Activated naive CD8-positive, alpha-beta T cell treated with anti-CD3 and anti-CD28 coated beads, Interleukin-2, amount 50 U/mL, for 16 hours (primary cell): ENCODE measurements at regions not wholly inside any gene's neighbourhood (a gene's known extent, or its start where the extent isn't known, plus 50 kb on each side); places are given as distances from the start of the nearest gene placed in this dataset.
"Not testable (repeated sequence)": the region's sequence is repeated elsewhere in the genome, so short reads cannot be mapped to it uniquely, and the experiment has no call there.

Experiments
- DNase-seq: peaks from one replicate; pipeline ENCODE4 v3.0.0-alpha.2; 2020; ENCODE audit warnings: low read depth, low spot score

DNA sequence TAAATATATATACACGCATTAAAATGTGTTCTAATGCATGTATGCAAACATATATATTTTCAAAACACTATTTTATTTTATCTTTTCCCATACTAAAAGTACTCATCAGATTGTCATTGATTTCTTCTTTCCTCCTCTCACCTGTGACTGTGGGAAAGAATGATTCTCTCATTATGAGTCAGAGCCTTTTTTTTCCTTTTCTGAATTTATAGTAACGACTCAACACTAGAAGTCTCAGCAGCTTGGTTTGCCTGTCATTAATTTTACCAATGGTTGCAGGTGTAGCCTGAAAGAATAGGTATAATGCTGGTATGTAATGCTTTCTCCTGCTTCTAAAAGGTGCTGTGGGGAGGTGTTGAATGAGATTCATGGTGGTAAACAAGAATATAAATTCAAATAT is 328.7 kb downstream of the UTRN start:
- no peak for DNase-seq

GRCh38 chr6:144615870-144616269 is 330.7 kb downstream of the UTRN start:
- DNase-seq = no peak

DNA sequence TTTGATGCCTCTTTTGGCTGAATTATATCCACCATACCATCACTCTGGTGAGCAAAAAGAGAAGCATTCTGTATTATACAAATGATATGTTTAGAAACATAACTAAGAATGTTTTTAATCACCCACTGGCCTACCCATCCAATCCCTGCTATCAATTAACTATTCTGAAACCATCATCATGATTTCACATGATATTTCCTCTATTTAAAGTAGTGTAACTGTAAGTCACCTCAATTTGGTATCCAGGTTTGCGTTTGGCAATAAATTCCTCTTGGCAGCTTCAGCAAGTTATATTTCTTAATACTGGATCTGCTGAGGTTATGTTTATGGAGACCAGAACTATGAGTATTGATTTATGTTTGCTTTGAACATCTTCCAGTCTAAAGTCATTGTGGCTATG is 332.1 kb downstream of the UTRN start:
- no peak for DNase-seq

DNA sequence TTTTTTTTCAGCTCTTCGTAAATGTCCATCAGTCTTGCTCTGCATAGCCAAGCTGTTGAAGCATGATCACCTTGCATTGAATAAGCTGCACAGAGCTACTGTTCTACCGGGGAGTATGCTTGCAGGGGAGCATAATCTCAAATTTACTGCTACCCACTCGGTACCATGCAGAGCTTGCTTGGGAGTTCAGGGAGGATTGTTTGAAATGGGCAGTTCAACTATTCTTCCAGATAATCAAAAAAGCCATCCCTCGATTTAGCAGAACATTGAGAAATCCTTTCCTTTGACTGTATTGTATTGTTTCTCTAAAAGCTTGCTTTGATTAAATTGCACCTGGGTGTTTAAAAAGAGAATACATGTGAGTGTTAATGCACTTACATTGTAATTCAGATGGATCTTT is 332.6 kb downstream of the UTRN start:
- DNase-seq = no peak

GRCh38 chr6:144619966-144620365 is 334.8 kb downstream of the UTRN start:
- no peak for DNase-seq

- DNase-seq = no peak
These were observed 336.2 kb downstream of the UTRN start for GRCh38 chr6:144621332-144621731.

- DNase-seq = no peak
These were observed 339.1 kb downstream of the UTRN start for GRCh38 chr6:144624246-144624645.

- DNase-seq = no peak
These were observed 339.6 kb downstream of the UTRN start for GRCh38 chr6:144624716-144625115.

DNA sequence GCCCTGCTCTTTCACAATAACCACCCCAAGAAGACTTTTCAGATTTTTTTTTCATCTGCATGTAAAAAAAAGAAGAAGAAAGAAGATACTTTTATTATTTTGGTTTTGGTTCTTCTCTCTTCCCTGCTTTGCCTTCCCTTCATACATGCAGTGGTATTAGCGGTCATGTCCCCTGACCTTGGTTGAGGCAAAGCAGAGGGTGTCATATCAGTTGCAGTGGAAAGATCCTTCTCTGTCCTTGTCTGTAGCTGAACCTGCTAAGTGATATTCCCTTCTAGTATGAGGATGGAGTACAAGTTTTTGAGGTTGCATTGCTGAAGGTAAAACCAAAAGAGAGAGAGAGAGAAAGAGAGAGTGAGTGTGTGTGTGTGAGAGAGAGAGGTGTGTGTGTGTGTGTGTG is 345.7 kb downstream of the UTRN start:
- DNase-seq = no peak

DNA sequence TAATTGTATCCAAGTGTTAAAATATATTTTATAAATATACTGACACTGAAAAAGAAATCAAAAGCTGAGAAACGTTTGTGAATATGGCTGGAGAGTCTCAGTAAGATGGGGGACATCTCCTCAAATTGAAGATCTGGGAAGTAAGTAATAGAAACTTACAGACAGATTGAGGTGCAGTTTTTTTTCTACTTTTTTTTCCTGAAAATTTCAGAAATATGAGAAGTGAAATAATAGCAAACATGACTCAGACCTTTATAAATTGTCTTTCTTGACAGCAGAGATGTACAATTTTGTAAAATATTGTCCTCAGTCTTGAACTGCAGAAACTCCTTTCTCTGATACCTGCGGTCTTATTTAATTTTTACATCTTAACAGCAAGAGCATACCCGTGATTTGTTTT is 347.1 kb downstream of the UTRN start:
- no peak for DNase-seq

DNA sequence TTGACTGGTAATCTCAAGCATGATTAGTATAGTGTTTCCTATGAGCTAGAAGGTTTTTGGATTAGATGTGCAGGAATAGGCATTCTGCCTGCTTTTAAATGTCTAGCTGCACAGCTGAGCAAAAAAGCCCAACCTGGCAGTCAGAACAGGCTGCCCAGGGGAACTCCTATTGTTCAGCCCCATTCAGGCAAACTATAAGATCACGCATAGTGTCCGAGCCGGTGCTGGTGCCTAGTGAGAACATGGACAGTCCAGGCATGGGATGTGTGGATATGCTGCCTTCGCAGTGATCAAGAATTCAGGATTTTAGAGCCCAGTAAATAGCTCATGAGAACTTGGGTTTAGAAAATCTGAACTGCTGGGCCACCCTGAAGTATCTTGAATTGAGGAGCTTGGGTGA is 348.8 kb downstream of the UTRN start:
- no peak for DNase-seq

DNA sequence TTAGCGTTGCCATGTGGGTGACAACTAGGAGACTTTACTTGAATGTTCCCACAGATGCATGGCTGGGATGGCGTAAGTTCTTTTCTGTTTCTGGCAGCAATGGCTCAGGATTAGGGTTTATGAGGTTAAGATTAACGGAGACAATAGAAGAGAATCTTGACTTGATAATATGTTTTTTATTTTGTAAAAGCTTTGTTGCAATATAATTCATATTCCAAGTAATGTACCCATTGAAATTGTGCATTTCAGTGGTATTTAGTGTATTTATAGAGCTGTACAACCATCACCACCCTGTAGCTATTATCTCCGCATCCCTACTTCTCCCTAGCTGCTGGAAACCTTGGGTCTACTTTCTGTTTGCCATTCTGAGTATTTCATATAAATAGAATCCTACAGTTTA is 349.2 kb downstream of the UTRN start:
- no peak for DNase-seq

DNA sequence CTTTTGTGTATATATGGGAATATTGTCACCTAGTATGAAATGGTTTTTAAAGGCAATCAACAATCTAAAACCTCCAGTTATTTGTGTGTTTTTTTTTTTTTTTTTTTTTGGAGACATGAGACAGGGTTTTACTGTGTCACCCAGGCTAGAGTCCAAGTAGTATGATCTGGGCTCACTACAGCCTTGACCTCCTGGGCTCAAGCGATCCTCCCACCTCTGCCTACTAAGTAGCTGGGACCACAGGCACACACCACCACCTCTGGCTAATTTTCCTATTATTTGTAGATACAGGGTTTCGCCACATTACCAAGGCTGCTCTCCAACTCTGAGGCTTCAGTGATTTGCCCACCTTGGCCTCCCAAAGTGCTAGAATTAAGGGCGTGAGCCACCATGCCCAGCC is 349.9 kb downstream of the UTRN start:
- DNase-seq = no peak

DNA sequence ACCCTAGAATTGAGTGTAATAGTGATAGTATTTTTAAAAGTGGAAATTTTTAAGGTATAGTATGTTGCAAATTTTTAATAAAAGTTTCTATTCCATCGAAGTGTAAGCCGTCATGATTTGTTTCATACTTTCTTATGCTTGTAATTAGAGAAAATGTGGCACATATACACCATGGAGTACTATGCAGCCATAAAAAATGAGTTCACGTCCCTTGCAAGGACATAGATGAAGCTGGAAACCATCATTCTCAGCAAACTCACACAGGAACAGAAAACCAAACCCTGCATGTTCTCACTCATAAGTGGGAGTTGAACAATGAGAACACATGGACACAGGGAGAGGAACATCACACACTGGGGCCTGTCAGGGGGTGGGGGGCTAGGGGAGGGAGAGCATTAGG is 350.9 kb downstream of the UTRN start:
- not testable (repeated sequence) for DNase-seq

- DNase-seq = no peak
These were observed 352.4 kb downstream of the UTRN start for GRCh38 chr6:144637541-144637940.

GRCh38 chr6:144639654-144640053 is 354.5 kb downstream of the UTRN start:
- DNase-seq = no peak

DNA sequence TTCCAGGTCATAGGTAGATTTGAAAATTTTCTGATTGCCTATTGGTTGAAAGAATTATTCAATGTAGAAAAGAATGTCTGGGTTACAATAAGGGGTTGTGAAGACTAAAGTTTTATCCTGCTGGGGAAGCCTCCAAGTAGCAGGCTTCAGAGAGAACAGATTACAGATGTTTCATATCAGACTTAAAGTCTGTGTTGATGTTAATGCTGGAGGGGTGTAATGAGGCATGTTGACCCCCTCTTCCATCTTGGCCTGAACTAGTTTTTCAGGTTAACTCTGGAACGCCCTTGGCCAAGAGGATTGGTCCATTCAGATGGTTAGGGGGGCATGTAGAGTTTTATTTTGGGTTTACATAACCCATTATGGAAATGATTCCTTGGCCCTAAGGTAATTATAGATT is 356.2 kb downstream of the UTRN start:
- no peak for DNase-seq

DNA sequence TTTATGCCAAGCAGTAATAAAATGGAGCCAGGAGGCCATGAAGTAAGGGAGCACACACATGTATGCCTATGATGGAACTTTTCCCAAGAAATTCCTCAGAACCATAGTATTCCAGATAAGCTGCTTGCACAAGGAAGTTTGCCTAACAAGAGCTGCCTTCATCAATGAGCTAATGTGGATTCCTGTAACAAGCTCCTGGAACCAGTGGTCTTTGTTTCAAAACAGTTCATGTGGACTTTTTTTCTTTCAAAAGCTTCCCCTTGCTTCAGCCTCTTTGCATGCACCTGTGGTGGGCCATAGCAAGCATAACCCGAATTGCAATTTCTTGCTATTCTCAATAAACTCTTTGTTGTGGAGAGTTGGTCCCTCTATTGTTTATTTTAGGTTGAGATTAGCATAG is 359.6 kb downstream of the UTRN start:
- no peak for DNase-seq

GRCh38 chr6:144646093-144647056 is 361.2 kb downstream of the UTRN start:
- no peak for DNase-seq

DNA sequence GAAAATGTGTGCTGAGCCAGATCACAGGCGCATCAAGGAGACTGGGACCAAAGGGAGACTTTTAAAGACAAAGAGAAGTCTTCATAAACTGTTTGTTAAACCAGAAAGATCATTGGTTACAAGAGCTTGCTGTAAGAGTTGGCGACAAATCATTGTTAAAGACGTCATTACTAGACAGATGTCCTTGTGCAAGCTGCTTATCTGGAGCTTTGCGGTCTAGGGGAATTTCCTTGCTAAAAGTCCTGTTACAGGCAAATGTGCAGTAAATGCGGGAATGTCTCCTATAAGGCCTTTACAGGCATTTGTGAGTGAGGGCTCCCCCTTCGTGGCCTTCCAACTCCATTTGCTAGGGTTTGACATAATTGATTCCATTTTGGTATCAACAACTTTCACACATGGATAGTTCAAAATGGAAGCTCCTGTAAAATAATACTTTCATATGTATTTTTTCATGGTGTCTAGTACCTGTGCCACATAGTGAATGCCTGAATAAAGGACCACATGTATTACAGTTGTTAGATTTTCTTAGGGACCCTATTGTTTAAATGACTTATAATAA is 362.4 kb downstream of the UTRN start:
- no peak for DNase-seq

DNA sequence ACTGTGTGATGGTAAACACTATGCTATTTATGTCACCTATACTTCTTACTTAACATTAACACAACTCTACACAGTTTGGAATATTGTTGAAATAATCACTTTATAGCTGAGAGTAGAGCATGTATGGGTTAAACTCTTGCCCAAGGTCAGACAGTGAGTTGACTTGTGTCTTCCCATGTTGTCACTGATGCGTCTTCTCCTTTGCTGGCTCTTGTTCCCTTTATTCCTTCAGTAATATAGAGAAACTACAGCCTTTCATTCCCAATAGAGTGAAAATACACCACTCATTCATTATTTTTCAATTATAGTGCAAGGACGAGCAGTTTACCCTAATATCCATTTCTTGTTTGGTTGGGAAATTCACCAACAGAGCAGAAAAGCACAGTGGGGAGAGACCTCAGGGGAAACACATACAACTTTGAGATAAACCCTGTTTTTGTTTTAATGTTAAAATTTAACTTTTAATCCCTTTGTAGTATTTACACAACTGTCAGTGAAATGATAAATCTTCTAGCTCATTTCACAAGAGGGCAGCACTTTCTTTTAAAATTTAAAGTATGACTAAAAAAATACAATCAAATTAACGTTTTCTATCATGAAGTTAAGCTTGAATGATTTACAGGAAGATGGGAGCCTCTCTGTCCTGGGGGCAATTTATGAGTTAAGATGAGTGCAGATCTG is 363.0 kb downstream of the UTRN start:
- no peak for DNase-seq

GRCh38 chr6:144649085-144649484 is 363.9 kb downstream of the UTRN start:
- DNase-seq = no peak

- no peak for DNase-seq
These were observed 366.1 kb downstream of the UTRN start for GRCh38 chr6:144651234-144651633.
